ENCODE measurements at regions not wholly inside any gene's neighbourhood (a gene's known extent, or its start where the extent isn't known, plus 50 kb on each side); places are given as distances from the start of the nearest gene placed in this dataset.

DNA sequence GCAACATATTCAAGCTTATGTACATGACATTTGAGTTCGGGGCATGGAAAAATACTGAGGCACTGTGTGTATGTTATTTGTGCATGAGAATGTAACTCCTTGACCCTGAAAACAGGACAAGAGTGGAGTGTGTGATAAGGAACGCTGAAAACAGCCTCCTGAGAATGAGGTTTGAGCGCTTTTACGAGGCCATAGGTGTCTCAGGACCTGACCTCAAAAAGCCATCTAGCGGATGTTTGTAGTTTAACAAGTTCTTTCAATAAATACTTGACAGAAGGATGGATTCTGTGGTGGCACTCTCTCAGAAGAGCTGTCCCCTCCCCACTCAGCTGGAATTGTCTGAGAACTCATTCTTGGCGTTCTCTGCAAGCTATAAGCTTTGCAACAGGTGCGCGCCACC, 350.5 kb upstream of the TMTC1 start:
- intact Hi-C loops (cut with DNase I; ENCODE audit: low total_unique reads) = loop anchor here (2.0 kb wide), 1 partner anchor 29 kb away; no protein-coding TSS in a partner anchor
- Histone ChIP-seq H3K36me3 (no peaks in the 10 kb centered on the region), H3K27me3 (no peaks in the 10 kb centered on the region), H3K27ac (no peak overlapping the region), H3K9me3 (no peaks in the 10 kb centered on the region), H3K4me3 (no peak overlapping the region), H3K4me1 (no peaks in the 10 kb centered on the region)
- TF ChIP-seq POLR2A (IDR thresholded peaks at IDR 0.05) (no peak), POLR2AphosphoS5 (IDR thresholded peaks at IDR 0.05) (no peak)
- TF ChIP-seq, protein P1, sequence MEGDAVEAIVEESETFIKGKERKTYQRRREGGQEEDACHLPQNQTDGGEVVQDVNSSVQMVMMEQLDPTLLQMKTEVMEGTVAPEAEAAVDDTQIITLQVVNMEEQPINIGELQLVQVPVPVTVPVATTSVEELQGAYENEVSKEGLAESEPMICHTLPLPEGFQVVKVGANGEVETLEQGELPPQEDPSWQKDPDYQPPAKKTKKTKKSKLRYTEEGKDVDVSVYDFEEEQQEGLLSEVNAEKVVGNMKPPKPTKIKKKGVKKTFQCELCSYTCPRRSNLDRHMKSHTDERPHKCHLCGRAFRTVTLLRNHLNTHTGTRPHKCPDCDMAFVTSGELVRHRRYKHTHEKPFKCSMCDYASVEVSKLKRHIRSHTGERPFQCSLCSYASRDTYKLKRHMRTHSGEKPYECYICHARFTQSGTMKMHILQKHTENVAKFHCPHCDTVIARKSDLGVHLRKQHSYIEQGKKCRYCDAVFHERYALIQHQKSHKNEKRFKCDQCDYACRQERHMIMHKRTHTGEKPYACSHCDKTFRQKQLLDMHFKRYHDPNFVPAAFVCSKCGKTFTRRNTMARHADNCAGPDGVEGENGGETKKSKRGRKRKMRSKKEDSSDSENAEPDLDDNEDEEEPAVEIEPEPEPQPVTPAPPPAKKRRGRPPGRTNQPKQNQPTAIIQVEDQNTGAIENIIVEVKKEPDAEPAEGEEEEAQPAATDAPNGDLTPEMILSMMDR (IDR thresholded peaks at IDR 0.05) = no peak
- DNase-seq (ENCODE audit: low spot score in 2 of 2) = no peak

DNA sequence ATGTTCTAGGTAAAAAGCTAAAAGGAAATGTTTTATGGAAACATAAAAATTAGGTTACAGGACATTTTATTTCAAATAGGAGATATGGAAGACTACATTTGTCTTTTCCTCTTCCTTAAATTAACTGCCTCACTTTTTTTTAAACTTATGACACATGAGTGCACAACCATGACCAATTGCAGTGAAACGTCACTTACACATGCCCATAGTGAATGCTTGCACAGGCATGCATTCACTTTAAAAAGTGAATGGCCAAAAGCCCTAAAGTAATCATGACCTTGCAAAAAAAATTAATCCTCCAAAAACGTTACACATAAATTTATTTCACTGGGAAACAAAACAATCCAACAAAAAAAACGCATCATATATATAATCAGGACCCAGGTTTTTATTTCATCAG, 343.2 kb upstream of the TMTC1 start:
- Histone ChIP-seq H3K27me3 (no peaks in the 10 kb centered on the region), H3K27ac (no peak overlapping the region), H3K4me1 (no peaks in the 10 kb centered on the region), H3K9me3 (no peaks in the 10 kb centered on the region), H3K4me3 (no peak overlapping the region), H3K36me3 (no peaks in the 10 kb centered on the region)
- no peak for DNase-seq (ENCODE audit: low spot score in 2 of 2)
- TF ChIP-seq, protein P1 (IDR thresholded peaks at IDR 0.05) = no peak
- TF ChIP-seq POLR2AphosphoS5 (IDR thresholded peaks at IDR 0.05) = no peak
- TF ChIP-seq POLR2A (IDR thresholded peaks at IDR 0.05) = no peak
- intact Hi-C loops (cut with DNase I; ENCODE audit: low total_unique reads) = no loop called here

DNA sequence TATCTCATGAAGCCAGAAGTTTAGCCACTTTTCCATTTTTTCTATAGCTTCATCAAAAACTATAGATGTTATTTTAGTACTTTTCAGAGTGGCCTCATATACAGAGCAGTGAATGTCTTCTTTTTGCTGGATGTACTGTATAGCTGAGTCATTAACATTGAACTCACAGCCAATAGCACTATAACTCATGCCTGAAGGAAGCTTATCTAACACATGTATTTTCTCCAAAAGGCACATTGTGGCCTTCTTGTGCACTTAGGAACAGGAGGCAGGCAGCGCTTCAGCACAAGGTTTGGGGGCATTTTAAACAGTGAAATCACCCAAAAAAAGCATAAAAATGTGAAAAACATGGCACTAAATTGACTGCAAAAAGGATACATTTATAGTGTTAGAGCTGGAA, 336.8 kb upstream of the TMTC1 start:
- H3K27ac ChIP-seq = no peak overlapping the region
- H3K4me1 ChIP-seq = no peaks in the 10 kb centered on the region
- no peaks in the 10 kb centered on the region for H3K27me3 ChIP-seq
- no peaks in the 10 kb centered on the region for H3K36me3 ChIP-seq
- peaks cover 0 to 20% of the 10 kb centered on the region in 2 donors for H3K9me3 ChIP-seq
- intact Hi-C loops (cut with DNase I; ENCODE audit: low total_unique reads) = no loop called here
- H3K4me3 ChIP-seq = no peak overlapping the region
- DNase-seq (ENCODE audit: low spot score in 2 of 2) = no peak
- no peak for TF ChIP-seq POLR2AphosphoS5 (IDR thresholded peaks at IDR 0.05)
- TF ChIP-seq, protein P1 (IDR thresholded peaks at IDR 0.05) = no peak
- no peak for TF ChIP-seq POLR2A (IDR thresholded peaks at IDR 0.05)

DNA sequence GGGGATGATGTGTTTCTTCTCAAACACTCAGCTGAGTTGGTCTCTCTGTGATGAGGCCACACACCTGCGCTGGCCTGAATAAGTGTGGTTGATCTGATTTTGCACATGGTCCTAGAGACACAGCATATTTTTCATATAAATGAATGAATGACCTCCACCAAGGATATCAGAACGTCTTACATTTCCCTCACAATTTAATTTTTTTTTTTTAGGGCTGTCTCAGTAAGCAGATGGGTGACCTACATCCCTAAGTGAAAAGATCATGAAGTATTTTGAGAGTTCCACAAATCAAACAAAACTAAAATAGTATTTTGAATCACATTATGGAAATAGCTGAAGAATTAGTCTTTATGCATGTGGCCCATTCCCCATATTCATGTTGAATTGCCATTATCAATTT, 333.7 kb upstream of the TMTC1 start:
- TF ChIP-seq POLR2A (IDR thresholded peaks at IDR 0.05) (no peak), POLR2AphosphoS5 (IDR thresholded peaks at IDR 0.05) (no peak)
- TF ChIP-seq, protein P1 (IDR thresholded peaks at IDR 0.05) = no peak
- intact Hi-C loops (cut with DNase I; ENCODE audit: low total_unique reads) = no loop called here
- Histone ChIP-seq H3K4me1 (no peaks in the 10 kb centered on the region), H3K36me3 (no peaks in the 10 kb centered on the region), H3K9me3 (peaks cover 0 to 20% of the 10 kb centered on the region in 2 donors), H3K27ac (no peak overlapping the region), H3K4me3 (no peak overlapping the region), H3K27me3 (no peaks in the 10 kb centered on the region)
- no peak for DNase-seq (ENCODE audit: low spot score in 2 of 2)

DNA sequence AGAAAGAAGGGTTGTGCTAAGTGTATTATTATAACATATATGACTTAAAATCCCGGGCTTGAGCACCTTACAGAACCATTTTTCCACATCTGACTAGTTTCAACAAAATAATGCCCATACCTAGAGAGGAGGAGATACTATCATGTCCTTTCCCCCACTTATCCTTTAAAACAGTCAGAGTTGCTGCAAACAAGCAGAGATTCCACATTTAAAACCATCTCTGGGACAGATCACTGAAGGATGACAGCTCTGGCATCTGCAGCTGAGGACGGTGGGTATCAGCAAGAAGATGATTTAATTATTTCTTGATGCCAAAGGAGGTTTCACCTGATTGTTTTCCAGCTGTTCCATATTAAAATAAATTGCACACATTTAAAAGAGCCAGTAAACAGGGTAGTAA, 328.0 kb upstream of the TMTC1 start:
- TF ChIP-seq, protein P1 (IDR thresholded peaks at IDR 0.05) = no peak
- TF ChIP-seq POLR2A (IDR thresholded peaks at IDR 0.05) (no peak), POLR2AphosphoS5 (IDR thresholded peaks at IDR 0.05) (no peak)
- Histone ChIP-seq H3K9me3 (peaks cover 0 to 9% of the 10 kb centered on the region in 2 donors), H3K36me3 (no peaks in the 10 kb centered on the region), H3K27me3 (no peaks in the 10 kb centered on the region), H3K4me3 (no peak overlapping the region), H3K27ac (no peak overlapping the region), H3K4me1 (no peaks in the 10 kb centered on the region)
- intact Hi-C loops (cut with DNase I; ENCODE audit: low total_unique reads) = no loop called here
- DNase-seq (ENCODE audit: low spot score in 2 of 2) = no peak

Measured in breast epithelium (tissue), 4 donors.